ENCODE measurements at regions not wholly inside any gene's neighbourhood (a gene's known extent, or its start where the extent isn't known, plus 50 kb on each side); places are given as distances from the start of the nearest gene placed in this dataset.
A peak's percentile ranks its signal among the peaks of the same experiment; 100 is the strongest.
"Not testable (repeated sequence)": the region's sequence is repeated elsewhere in the genome, so short reads cannot be mapped to it uniquely, and the experiment has no call there.

DNA sequence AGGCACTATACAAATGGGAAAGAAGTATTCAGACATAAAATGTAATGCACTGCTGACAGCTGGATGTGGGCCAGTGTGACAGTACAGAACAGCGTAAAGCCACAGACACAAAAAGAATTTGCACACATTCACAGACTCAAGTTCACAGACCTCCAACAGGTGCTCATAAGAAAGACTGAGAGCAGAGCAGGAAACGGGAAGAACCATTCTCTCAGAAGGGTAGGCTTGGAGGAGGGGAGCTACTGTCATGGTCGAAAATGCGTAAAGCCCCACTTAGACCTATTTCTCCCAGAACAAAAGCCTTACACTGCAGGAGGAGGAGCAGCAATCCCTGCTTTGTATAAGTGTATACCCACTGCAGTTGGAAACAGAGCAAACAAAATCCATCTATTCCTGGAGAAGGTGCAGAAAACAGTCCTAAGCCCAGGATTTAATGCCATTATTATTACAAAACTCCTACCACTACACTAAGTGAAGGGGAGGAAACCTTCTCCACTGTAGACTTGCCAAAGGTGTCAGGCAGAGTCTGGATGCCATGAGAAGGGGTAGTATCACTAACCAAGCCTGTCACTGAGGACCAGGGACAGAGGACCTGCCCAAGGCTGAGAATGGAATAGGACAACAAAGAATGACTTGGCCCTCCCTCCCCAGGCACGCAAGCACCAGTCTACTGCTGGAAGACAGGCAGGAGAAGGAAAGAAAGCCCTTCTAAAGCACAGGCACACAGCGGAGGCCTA, 103.0 kb upstream of the FAM25C start:
- FAIRE-seq, result not testable (repeated sequence)

GRCh38 chr10:48098854-48099253, 99.3 kb upstream of the FAM25C start:
- not testable (repeated sequence) for FAIRE-seq

DNA sequence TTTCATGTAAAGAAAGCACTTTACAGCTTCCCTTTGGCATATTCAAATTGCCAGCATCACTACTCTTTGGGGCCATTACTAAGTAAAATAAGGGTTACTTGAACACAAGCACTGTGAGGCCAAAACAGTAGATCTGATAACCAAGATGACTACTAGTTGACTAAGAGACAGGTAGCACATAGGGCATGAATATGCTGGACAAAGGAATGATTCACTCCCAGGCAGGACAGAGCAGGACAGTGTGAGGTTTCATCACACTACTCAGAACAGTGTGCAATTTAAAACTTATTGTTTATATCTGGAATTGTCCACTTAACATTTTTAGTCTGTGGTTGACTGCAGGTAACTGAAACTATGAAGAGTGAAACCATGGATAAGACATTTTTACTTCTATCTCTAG, 91.1 kb upstream of the FAM25C start:
- peak; percentile 78 for FAIRE-seq

DNA sequence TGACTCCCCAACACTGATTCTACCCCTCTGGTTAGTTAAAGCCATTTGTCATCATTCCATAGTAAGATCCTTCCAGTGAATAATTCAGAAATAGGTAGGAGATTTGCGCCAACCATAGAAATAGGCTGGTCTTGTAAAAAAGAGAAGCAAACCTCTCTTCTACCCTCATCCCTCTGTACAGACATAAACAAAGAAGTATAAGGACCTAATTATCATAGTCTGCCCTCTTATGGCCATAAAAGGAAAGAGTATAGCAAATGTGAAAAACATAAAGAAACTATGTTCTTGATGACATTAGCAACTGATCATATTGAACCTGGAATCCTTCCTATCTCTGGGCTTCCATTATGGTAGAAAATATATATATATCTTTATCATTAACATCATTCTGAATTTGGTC, 88.5 kb upstream of the FAM25C start:
- not testable (repeated sequence) for FAIRE-seq

DNA sequence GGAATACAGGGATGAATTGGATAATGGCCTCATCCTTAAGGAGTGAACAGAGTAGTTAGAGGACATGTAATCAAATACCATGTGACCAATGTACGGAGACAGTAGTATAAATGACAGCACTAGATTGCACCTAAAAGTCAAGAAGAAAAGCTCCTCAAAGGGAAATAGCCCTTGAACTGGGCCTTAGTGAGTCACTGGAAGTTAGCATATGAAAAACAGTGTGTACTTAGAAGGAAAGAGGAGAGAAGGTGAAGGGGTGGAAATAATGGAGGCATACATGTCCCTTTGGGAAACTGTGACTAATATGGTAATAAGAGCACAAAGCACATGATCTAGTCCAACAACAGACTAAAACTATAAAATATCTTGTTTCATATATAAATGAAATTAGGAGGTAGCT, 84.9 kb upstream of the FAM25C start:
- not testable (repeated sequence) for FAIRE-seq

- FAIRE-seq, result not testable (repeated sequence)
These were observed 71.6 kb upstream of the FAM25C start for GRCh38 chr10:48071228-48071627.

- FAIRE-seq, result peak; percentile 31
These were observed 64.5 kb upstream of the FAM25C start for GRCh38 chr10:48063944-48064625.

GRCh38 chr10:48055395-48055794, 55.8 kb upstream of the FAM25C start:
- not testable (repeated sequence) for FAIRE-seq
